Embryonic facial prominence (tissue), 1 donor: ENCODE measurements at regions not wholly inside any gene's neighbourhood (a gene's known extent, or its start where the extent isn't known, plus 50 kb on each side); places are given as distances from the start of the nearest gene placed in this dataset.
"Not testable (repeated sequence)": the region's sequence is repeated elsewhere in the genome, so short reads cannot be mapped to it uniquely, and the experiment has no call there.

Experiments used
- DNase-seq: peaks from one replicate; pipeline ENCODE4 v3.0.0-alpha.2; 2016; ENCODE audit errors: extremely low spot score

GRCh38 chrX:22795671-22796070 lies 204.1 kb upstream of the DDX53 start:
- DNase-seq = no peak

GRCh38 chrX:22800360-22800759 lies 199.4 kb upstream of the DDX53 start:
- DNase-seq = no peak

- no peak for DNase-seq
Measured at GRCh38 chrX:22800806-22801205, 199.0 kb upstream of the DDX53 start.

GRCh38 chrX:22803353-22803752 lies 196.4 kb upstream of the DDX53 start:
- DNase-seq = no peak

- DNase-seq = no peak
Measured at GRCh38 chrX:22810876-22811275, 188.9 kb upstream of the DDX53 start.

GRCh38 chrX:22818061-22818460 lies 181.7 kb upstream of the DDX53 start:
- no peak for DNase-seq

- no peak for DNase-seq
Measured at GRCh38 chrX:22855693-22856092, 144.1 kb upstream of the DDX53 start.

GRCh38 chrX:22859642-22860041 lies 140.1 kb upstream of the DDX53 start:
- DNase-seq = no peak

GRCh38 chrX:22866801-22867200 lies 133.0 kb upstream of the DDX53 start:
- not testable (repeated sequence) for DNase-seq

- DNase-seq = no peak
Measured at GRCh38 chrX:22882543-22882942, 117.2 kb upstream of the DDX53 start.

GRCh38 chrX:22889819-22890218 lies 109.9 kb upstream of the DDX53 start:
- no peak for DNase-seq

- DNase-seq = no peak
Measured at GRCh38 chrX:22912616-22913015, 87.1 kb upstream of the DDX53 start.

GRCh38 chrX:22922961-22923360 lies 76.8 kb upstream of the DDX53 start:
- no peak for DNase-seq

GRCh38 chrX:22934640-22935039 lies 65.1 kb upstream of the DDX53 start:
- no peak for DNase-seq

- no peak for DNase-seq
Measured at GRCh38 chrX:22944945-22945344, 54.8 kb upstream of the DDX53 start.
